ENCODE measurements at regions not wholly inside any gene's neighbourhood (a gene's known extent, or its start where the extent isn't known, plus 50 kb on each side); places are given as distances from the start of the nearest gene placed in this dataset.

DNA sequence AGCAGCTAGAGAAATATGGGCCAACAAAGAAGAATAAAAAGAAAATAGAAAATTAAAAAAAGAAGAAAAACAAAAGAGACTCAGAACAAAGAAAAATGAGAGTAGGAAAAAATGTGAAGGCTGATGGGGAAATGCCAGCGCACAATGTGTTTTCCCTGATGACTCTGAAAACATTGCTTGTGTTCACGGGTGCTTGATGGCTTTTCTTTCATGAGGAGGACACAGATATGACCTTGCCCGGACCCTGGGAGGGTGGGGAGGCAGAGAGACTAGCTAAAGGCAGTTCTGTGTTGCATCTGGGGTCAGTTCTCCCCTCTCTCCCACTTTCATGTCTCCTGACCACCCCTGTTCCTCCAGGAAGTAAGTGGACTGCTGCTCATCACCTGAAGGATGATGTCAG lies 125.9 kb downstream of the MOBP start:
- in situ Hi-C loops (cut with MboI; ENCODE audit: low sequenced_read_pairs in 4 of 4), result no loop called here
- no peaks in the 10 kb centered on the region for H3K9me3 ChIP-seq
- H3K27ac ChIP-seq, result no peak overlapping the region
- no peaks in the 10 kb centered on the region for H3K4me1 ChIP-seq
- no peaks in the 10 kb centered on the region for H3K27me3 ChIP-seq
- H3K4me3 ChIP-seq, result no peak overlapping the region
- DNase-seq (no peak), ATAC-seq (no peak)
- TF ChIP-seq, protein P1, sequence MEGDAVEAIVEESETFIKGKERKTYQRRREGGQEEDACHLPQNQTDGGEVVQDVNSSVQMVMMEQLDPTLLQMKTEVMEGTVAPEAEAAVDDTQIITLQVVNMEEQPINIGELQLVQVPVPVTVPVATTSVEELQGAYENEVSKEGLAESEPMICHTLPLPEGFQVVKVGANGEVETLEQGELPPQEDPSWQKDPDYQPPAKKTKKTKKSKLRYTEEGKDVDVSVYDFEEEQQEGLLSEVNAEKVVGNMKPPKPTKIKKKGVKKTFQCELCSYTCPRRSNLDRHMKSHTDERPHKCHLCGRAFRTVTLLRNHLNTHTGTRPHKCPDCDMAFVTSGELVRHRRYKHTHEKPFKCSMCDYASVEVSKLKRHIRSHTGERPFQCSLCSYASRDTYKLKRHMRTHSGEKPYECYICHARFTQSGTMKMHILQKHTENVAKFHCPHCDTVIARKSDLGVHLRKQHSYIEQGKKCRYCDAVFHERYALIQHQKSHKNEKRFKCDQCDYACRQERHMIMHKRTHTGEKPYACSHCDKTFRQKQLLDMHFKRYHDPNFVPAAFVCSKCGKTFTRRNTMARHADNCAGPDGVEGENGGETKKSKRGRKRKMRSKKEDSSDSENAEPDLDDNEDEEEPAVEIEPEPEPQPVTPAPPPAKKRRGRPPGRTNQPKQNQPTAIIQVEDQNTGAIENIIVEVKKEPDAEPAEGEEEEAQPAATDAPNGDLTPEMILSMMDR (IDR thresholded peaks at IDR 0.05 in 4 of 5, conservative IDR thresholded peaks at IDR 0.05 in 1 of 5), result no peak
- no peak for TF ChIP-seq POLR2A (IDR thresholded peaks at IDR 0.05)
- H3K36me3 ChIP-seq, result no peaks in the 10 kb centered on the region
- intact Hi-C loops (cut with DNase I; ENCODE audit: low total_unique reads), result no loop called here

DNA sequence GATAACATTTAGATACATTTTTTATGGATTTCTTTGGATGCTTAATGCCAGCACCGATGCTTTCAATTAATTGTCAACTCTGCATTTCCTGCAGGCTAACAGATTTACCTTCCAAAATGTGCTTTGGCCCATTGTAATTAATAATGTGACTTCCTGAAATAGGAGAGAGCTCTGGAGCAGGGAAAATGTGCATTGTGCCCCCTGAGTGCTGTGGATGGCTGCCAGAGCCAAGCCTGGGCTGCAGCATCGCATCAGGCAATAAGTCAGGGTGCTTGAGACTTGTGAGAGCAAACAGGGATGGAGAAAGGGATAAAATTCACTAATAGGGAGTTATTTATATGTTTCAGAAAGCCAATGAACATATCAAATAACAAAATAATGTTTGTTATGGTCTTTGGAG lies 133.8 kb downstream of the MOBP start:
- Histone ChIP-seq H3K4me1 (no peaks in the 10 kb centered on the region), H3K9me3 (no peaks in the 10 kb centered on the region), H3K4me3 (no peak overlapping the region), H3K27ac (no peak overlapping the region), H3K27me3 (no peaks in the 10 kb centered on the region), H3K36me3 (no peaks in the 10 kb centered on the region)
- TF ChIP-seq, protein P1 (IDR thresholded peaks at IDR 0.05 in 4 of 5, conservative IDR thresholded peaks at IDR 0.05 in 1 of 5), result no peak
- no peak for TF ChIP-seq POLR2A (IDR thresholded peaks at IDR 0.05)
- no peak for DNase-seq
- in situ Hi-C loops (cut with MboI; ENCODE audit: low sequenced_read_pairs in 4 of 4) (no loop called here), intact Hi-C loops (cut with DNase I; ENCODE audit: low total_unique reads) (no loop called here)
- no peak for ATAC-seq

DNA sequence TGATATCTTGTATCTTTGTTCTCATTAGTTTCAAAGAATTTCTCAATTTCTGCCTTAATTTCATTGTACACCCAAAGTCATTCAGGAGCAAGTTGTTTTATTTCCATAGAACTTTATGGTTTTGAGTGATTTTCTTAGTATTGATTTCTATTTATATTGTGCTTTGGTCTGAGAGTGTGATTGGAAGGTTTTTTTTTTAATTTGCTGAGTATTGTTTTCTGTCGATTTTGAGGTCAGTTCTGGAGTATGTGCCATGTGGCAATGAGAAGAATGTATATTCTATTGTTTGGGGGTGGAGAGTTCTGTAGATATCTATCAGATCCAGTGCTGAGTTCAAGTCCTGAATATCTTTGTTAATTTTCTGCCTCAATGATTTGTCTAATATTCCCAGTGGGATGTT lies 138.4 kb downstream of the MOBP start:
- in situ Hi-C loops (cut with MboI; ENCODE audit: low sequenced_read_pairs in 4 of 4) (no loop called here), intact Hi-C loops (cut with DNase I; ENCODE audit: low total_unique reads) (no loop called here)
- Histone ChIP-seq H3K36me3 (no peaks in the 10 kb centered on the region), H3K27me3 (no peaks in the 10 kb centered on the region), H3K27ac (no peak overlapping the region), H3K4me1 (no peaks in the 10 kb centered on the region), H3K9me3 (no peaks in the 10 kb centered on the region), H3K4me3 (no peak overlapping the region)
- no peak for TF ChIP-seq POLR2A (IDR thresholded peaks at IDR 0.05)
- TF ChIP-seq, protein P1 (IDR thresholded peaks at IDR 0.05 in 4 of 5, conservative IDR thresholded peaks at IDR 0.05 in 1 of 5), result no peak
- DNase-seq (no peak), ATAC-seq (no peak)

DNA sequence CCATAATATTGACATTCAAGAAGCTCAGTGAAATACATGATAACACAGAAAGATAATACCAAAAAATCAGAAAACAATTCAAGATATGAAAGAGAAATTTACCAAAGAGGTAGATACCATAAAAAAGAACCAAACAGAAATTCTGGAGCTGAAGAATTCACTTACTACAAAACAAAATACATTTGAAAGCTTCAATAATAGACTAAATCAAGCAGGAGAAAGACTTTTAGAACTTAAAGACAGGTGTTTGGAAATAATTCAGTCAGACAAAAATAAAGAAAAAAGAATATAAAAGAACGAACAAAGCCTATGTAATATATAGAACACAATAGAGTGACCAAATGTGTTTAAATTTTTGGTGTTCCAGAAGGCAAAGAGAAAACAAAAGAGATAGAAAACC lies 158.7 kb downstream of the MOBP start:
- Histone ChIP-seq H3K4me3 (no peak overlapping the region), H3K4me1 (no peaks in the 10 kb centered on the region), H3K27me3 (no peaks in the 10 kb centered on the region), H3K36me3 (no peaks in the 10 kb centered on the region), H3K9me3 (no peaks in the 10 kb centered on the region), H3K27ac (no peak overlapping the region)
- no peak for ATAC-seq
- intact Hi-C loops (cut with DNase I; ENCODE audit: low total_unique reads), result no loop called here
- TF ChIP-seq POLR2A (IDR thresholded peaks at IDR 0.05), result no peak
- TF ChIP-seq, protein P1 (IDR thresholded peaks at IDR 0.05 in 4 of 5, conservative IDR thresholded peaks at IDR 0.05 in 1 of 5), result no peak
- in situ Hi-C loops (cut with MboI; ENCODE audit: low sequenced_read_pairs in 4 of 4), result no loop called here
- DNase-seq, result no peak

DNA sequence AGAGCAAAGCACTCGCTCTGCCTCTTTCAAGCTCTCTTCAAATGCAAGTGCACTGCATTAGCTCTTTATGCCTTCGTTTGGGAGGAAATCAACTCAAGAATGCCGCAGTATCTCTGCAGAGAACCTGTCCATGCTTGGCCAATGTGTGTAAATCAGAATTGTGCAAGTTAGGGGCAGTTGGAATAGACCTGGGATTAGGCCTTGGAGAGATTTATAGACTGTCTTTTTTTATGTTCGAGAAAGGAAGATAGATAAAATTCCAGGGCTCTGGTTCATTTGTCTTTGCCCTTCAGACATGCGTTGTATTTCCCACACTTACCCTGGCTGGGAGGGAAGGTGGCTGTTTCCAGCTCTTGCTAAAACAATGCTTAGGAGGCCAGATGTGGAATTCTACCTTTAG lies 163.7 kb downstream of the MOBP start:
- in situ Hi-C loops (cut with MboI; ENCODE audit: low sequenced_read_pairs in 4 of 4), result no loop called here
- intact Hi-C loops (cut with DNase I; ENCODE audit: low total_unique reads), result no loop called here
- TF ChIP-seq POLR2A (IDR thresholded peaks at IDR 0.05), result no peak
- TF ChIP-seq, protein P1 (IDR thresholded peaks at IDR 0.05 in 4 of 5, conservative IDR thresholded peaks at IDR 0.05 in 1 of 5), result no peak
- no peak overlapping the region for H3K27ac ChIP-seq
- no peaks in the 10 kb centered on the region for H3K27me3 ChIP-seq
- H3K9me3 ChIP-seq, result no peaks in the 10 kb centered on the region
- no peak overlapping the region for H3K4me3 ChIP-seq
- ATAC-seq (no peak), DNase-seq (no peak)
- H3K36me3 ChIP-seq, result no peaks in the 10 kb centered on the region
- H3K4me1 ChIP-seq, result no peaks in the 10 kb centered on the region

All from gastrocnemius medialis (tissue), 4 donors.